Stimulated activated naive CD8-positive, alpha-beta T cell treated with anti-CD3 and anti-CD28 coated beads, Interleukin-15, Interleukin-2, amounts not matched to agents 100 ng/mL and 50 ng/mL, for 24 hours (primary cell): ENCODE measurements at regions not wholly inside any gene's neighbourhood (a gene's known extent, or its start where the extent isn't known, plus 50 kb on each side); places are given as distances from the start of the nearest gene placed in this dataset.

ENCODE experiments used
- H3K27ac Mint-ChIP-seq: one replicate; pipeline ENCODE4 v1.8.0; 2021; ENCODE audit warnings: mild to moderate bottlenecking, mixed read lengths
- H3K27me3 Mint-ChIP-seq: one replicate; pipeline ENCODE4 v1.8.0; 2021; ENCODE audit warnings: mixed read lengths
- H3K36me3 Mint-ChIP-seq: one replicate; pipeline ENCODE4 v1.8.0; 2021; ENCODE audit warnings: low read depth, mixed read lengths
- H3K4me1 Mint-ChIP-seq: one replicate; pipeline ENCODE4 v1.8.0; 2021; ENCODE audit warnings: low read depth, mixed read lengths
- H3K4me3 Mint-ChIP-seq: one replicate; pipeline ENCODE4 v1.8.0; 2021; ENCODE audit warnings: mild to moderate bottlenecking, mixed read lengths
- H3K9me3 Mint-ChIP-seq: one replicate; pipeline ENCODE4 v1.8.0; 2021; ENCODE audit warnings: mixed read lengths

GRCh38 chr1:38131024-38131585 lies 84.5 kb upstream of the POU3F1 start:
- H3K4me3 Mint-ChIP-seq: no peak overlapping the region
- no peaks in the 10 kb centered on the region for H3K36me3 Mint-ChIP-seq
- no peaks in the 10 kb centered on the region for H3K9me3 Mint-ChIP-seq
- peaks cover 41% of the 10 kb centered on the region for H3K27me3 Mint-ChIP-seq
- H3K27ac Mint-ChIP-seq: no peak overlapping the region
- no peaks in the 10 kb centered on the region for H3K4me1 Mint-ChIP-seq

DNA sequence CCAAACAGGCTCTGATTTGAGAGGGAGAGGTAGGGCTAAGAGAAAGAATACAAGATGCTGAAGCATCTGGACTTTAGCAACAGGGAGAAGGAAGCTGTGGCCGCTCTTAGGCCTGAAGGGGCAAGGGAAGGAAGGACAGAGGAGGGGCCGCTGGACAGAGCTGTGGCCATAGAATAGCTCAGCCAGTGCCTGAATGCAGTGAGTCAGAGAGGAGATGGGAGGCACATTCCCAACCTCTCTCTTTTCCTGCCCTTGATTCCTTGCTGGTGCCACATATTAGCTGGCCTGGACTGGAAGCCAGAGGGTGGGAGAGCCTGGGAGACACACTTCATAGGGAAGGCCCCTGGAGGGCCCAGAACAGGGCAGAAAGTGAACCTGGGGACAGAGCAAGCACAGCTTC lies 83.4 kb upstream of the POU3F1 start:
- Mint-ChIP-seq H3K9me3 (no peaks in the 10 kb centered on the region), H3K27me3 (peaks cover 30% of the 10 kb centered on the region), H3K4me3 (no peak overlapping the region), H3K36me3 (no peaks in the 10 kb centered on the region), H3K4me1 (no peaks in the 10 kb centered on the region), H3K27ac (no peak overlapping the region)

DNA sequence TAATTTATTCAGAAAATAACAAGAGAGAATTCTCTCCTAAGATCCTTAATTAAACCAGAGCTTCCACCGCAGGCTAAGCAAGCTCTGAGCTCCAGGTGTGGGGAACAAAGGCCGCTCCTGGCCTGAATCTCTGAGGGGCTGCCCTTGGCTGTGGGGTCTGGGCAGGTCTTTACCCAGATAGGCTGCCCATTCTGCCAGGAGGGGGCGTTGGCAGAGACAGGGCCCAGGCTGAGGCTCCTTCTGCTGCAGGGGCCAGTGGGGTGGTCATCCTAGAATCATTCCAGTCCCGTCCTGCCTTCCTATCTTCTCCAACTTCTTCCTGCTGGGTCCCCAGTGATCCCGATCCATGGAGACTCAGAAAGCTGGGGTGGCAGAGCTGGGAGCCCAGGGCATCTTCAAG lies 82.9 kb upstream of the POU3F1 start:
- Mint-ChIP-seq H3K27ac (no peak overlapping the region), H3K36me3 (no peaks in the 10 kb centered on the region), H3K4me3 (no peak overlapping the region), H3K9me3 (no peaks in the 10 kb centered on the region), H3K4me1 (no peaks in the 10 kb centered on the region), H3K27me3 (peaks cover 25% of the 10 kb centered on the region)

DNA sequence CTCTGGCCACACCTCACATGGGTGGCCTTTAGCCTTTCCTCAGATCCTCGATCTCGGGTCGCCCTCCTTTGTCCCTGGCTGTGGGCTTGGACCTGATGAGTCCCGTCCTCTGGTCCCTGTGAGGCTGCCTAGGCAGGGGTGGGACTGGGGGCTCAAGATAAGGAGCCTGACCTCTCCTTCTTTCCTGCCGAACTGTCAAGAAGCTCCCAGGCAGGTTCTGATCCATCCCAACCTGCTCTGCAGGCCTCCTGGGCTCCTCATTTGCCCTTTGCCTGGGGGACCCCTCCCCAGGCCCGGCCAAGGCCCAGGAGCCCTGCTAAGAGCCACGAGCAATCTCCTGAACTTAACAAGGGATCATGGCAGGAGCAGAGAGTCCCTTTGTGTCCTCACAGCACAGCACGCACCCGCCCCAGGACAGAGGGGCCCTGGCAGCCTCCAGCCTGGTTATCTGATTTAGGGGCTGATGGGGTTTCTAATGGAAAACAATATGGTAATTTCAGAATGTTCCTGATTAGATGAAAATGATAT lies 82.4 kb upstream of the POU3F1 start:
- H3K4me1 Mint-ChIP-seq: no peaks in the 10 kb centered on the region

GRCh38 chr1:38128511-38128910 lies 81.9 kb upstream of the POU3F1 start:
- no peak overlapping the region for H3K4me3 Mint-ChIP-seq
- no peaks in the 10 kb centered on the region for H3K36me3 Mint-ChIP-seq
- no peaks in the 10 kb centered on the region for H3K9me3 Mint-ChIP-seq
- no peaks in the 10 kb centered on the region for H3K4me1 Mint-ChIP-seq
- H3K27ac Mint-ChIP-seq: no peak overlapping the region
- H3K27me3 Mint-ChIP-seq: peaks cover 20% of the 10 kb centered on the region

More for the DNA sequence above, 82.4 kb upstream of the POU3F1 start:
- H3K36me3 Mint-ChIP-seq: no peaks in the 10 kb centered on the region
- H3K27me3 Mint-ChIP-seq: peaks cover 20% of the 10 kb centered on the region
- no peak overlapping the region for H3K4me3 Mint-ChIP-seq
- no peaks in the 10 kb centered on the region for H3K9me3 Mint-ChIP-seq
- H3K27ac Mint-ChIP-seq: no peak overlapping the region

GRCh38 chr1:38127428-38127827 lies 80.8 kb upstream of the POU3F1 start:
- Mint-ChIP-seq H3K4me3 (no peak overlapping the region), H3K27ac (no peak overlapping the region), H3K4me1 (no peaks in the 10 kb centered on the region), H3K36me3 (no peaks in the 10 kb centered on the region), H3K9me3 (no peaks in the 10 kb centered on the region), H3K27me3 (peaks cover 12% of the 10 kb centered on the region)

- Mint-ChIP-seq H3K27ac (no peak overlapping the region), H3K9me3 (no peaks in the 10 kb centered on the region), H3K4me3 (no peak overlapping the region), H3K27me3 (peaks cover 8% of the 10 kb centered on the region), H3K36me3 (no peaks in the 10 kb centered on the region), H3K4me1 (no peaks in the 10 kb centered on the region)
Observed at GRCh38 chr1:38126970-38127369, 80.4 kb upstream of the POU3F1 start.

DNA sequence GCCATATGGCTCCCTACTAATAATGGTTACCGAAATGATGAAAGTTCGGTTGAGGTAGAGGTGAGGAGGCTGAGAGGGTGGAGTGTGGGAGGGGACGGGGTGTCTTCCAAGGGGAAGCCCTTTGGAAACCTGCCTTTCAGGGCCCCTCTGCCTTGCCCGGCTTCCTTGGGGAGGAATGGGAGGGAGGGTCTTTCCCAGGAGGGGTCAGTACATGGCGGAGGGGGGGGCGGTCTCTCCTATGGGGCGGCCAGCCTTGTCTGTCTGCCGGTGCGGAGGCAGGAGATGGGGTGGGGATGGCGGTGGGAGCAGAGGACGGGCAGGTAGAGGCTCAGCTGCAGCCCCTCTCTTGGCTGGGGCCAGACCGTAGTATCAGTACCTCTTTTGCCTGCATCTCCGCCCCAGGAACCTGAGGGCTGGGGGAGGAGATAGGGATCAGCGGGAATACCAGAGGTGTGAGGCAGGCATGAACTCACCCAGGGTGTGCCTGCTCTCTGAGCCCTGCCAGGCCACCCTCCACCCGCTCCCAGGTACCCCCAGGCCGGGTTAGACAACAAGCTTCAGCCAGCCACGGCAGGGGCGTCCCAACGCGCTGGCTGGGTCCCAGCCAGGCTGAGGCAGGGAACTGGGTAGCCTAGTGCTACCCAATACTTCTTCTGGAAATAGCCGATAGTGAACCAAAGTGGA lies 79.4 kb upstream of the POU3F1 start:
- H3K36me3 Mint-ChIP-seq: no peaks in the 10 kb centered on the region
- peaks cover 3% of the 10 kb centered on the region for H3K27me3 Mint-ChIP-seq
- H3K9me3 Mint-ChIP-seq: no peaks in the 10 kb centered on the region
- H3K27ac Mint-ChIP-seq: no peak overlapping the region
- no peak overlapping the region for H3K4me3 Mint-ChIP-seq
- H3K4me1 Mint-ChIP-seq: no peaks in the 10 kb centered on the region

- Mint-ChIP-seq H3K4me1 (no peaks in the 10 kb centered on the region), H3K27ac (no peak overlapping the region), H3K4me3 (no peak overlapping the region), H3K9me3 (no peaks in the 10 kb centered on the region), H3K27me3 (peaks cover 3% of the 10 kb centered on the region), H3K36me3 (no peaks in the 10 kb centered on the region)
Observed at GRCh38 chr1:38125016-38125415, 78.4 kb upstream of the POU3F1 start.

DNA sequence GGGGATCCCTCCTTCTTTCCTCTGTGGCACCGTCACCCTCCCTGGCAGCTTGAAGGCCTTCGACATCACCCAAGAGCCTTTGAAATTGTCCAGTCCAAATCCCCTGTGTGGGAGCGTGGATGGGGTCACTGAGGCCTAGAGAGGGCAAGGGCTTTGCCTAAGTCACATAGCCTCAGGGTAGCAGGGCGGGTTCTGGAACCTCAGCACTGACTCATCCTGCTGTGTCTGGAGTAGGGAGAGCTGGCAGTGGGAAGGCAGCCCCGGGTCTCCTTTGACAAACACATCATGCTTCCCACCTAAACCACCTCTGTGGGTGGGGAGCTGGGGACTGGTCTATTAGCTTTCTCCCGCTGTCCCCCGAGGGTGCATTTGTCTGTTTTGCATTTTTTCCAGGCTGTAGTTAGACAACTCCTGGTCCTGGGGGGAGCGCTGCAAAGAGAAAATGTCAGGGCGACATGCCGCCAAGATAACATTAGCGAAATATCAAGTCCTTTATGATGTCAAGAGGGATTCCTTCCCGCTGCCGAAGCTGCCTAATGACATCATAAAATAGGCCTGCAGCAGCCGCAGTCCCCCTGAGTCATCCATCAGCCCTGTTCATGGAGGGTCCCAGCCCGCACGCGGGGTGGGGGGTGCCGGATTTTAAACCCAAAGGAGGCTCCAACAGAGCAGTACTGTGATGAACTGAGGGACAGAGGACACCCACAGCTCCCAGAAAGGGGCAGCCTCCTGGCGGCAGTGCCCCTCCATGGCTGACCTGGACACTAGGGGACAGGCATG lies 77.0 kb upstream of the POU3F1 start:
- H3K27me3 Mint-ChIP-seq: no peaks in the 10 kb centered on the region
- no peaks in the 10 kb centered on the region for H3K9me3 Mint-ChIP-seq
- H3K4me3 Mint-ChIP-seq: no peak overlapping the region
- no peaks in the 10 kb centered on the region for H3K36me3 Mint-ChIP-seq
- H3K27ac Mint-ChIP-seq: no peak overlapping the region
- H3K4me1 Mint-ChIP-seq: no peaks in the 10 kb centered on the region

GRCh38 chr1:38121231-38121680 lies 74.7 kb upstream of the POU3F1 start:
- Mint-ChIP-seq H3K4me3 (no peak overlapping the region), H3K36me3 (no peaks in the 10 kb centered on the region), H3K27me3 (no peaks in the 10 kb centered on the region)

GRCh38 chr1:38120552-38121230 lies 74.1 kb upstream of the POU3F1 start:
- no peak overlapping the region for H3K4me3 Mint-ChIP-seq
- no peak overlapping the region for H3K27ac Mint-ChIP-seq
- no peaks in the 10 kb centered on the region for H3K27me3 Mint-ChIP-seq
- H3K36me3 Mint-ChIP-seq: no peaks in the 10 kb centered on the region
- no peaks in the 10 kb centered on the region for H3K4me1 Mint-ChIP-seq
- no peaks in the 10 kb centered on the region for H3K9me3 Mint-ChIP-seq

More at GRCh38 chr1:38121231-38121680, 74.7 kb upstream of the POU3F1 start:
- Mint-ChIP-seq H3K9me3 (no peaks in the 10 kb centered on the region), H3K4me1 (no peaks in the 10 kb centered on the region), H3K27ac (no peak overlapping the region)

GRCh38 chr1:38118976-38119375 lies 72.4 kb upstream of the POU3F1 start:
- H3K36me3 Mint-ChIP-seq: no peaks in the 10 kb centered on the region
- H3K9me3 Mint-ChIP-seq: no peaks in the 10 kb centered on the region
- no peak overlapping the region for H3K4me3 Mint-ChIP-seq
- no peak overlapping the region for H3K27ac Mint-ChIP-seq
- no peaks in the 10 kb centered on the region for H3K27me3 Mint-ChIP-seq
- peaks cover 4% of the 10 kb centered on the region for H3K4me1 Mint-ChIP-seq

DNA sequence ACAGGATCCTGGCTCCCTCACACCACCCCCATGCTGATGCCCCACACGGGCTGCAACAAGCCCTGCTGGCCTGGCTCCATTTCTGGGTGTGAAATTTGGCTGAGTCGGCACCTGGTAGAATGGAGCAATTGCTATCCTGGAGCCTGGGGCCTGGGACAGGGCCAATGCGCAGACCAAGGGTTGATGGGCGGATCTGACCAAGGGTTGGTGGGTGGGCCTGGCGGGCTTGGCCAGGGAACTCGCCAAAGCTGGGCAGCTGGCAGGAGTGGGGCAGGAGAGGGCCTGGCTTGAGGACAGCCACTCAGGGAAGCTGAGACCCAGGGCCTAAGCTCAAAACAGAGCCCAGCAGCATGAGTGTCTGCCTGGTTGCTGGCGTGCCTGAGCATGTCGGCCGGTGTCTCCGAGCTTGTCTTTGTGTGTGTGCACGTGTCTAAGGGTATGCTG lies 70.9 kb upstream of the POU3F1 start:
- peaks cover 4% of the 10 kb centered on the region for H3K4me1 Mint-ChIP-seq
- H3K9me3 Mint-ChIP-seq: no peaks in the 10 kb centered on the region
- H3K36me3 Mint-ChIP-seq: no peaks in the 10 kb centered on the region
- no peaks in the 10 kb centered on the region for H3K27me3 Mint-ChIP-seq
- H3K4me3 Mint-ChIP-seq: no peak overlapping the region
- H3K27ac Mint-ChIP-seq: no peak overlapping the region
